Osteoblast (primary cell): ENCODE measurements at regions not wholly inside any gene's neighbourhood (a gene's known extent, or its start where the extent isn't known, plus 50 kb on each side); places are given as distances from the start of the nearest gene placed in this dataset.
"Not testable (repeated sequence)": the region's sequence is repeated elsewhere in the genome, so short reads cannot be mapped to it uniquely, and the experiment has no call there.

Source experiments
- DNase-seq: peaks from one replicate; pipeline ENCODE4 v3.0.0; 2011; ENCODE audit warnings: low spot score, mixed read lengths; ENCODE audit not compliant: insufficient read length; ENCODE audit errors: missing footprints
- H2AFZ ChIP-seq: 2 replicates; pipeline ENCODE4 v1.6.0; 2011; ENCODE audit warnings: mild to moderate bottlenecking, low read length
- H3K27ac ChIP-seq: 2 replicates; pipeline ENCODE4 v1.5.1; 2011; ENCODE audit warnings: mild to moderate bottlenecking, low read depth, low read length, moderate library complexity
- H3K27me3 ChIP-seq: 2 replicates; pipeline ENCODE4 v1.6.0; 2012; ENCODE audit warnings: mild to moderate bottlenecking, control low read depth, inconsistent platforms, low read length, moderate library complexity; ENCODE audit not compliant: insufficient read depth
- H3K36me3 ChIP-seq: 2 replicates; pipeline ENCODE4 v1.5.1; 2011; ENCODE audit warnings: mild to moderate bottlenecking, low read length, control low read depth, moderate library complexity; ENCODE audit not compliant: insufficient read depth
- H3K4me1 ChIP-seq: 2 replicates; pipeline ENCODE4 v1.5.1; 2011; ENCODE audit warnings: mild to moderate bottlenecking, low read length, control low read depth, moderate library complexity; ENCODE audit not compliant: insufficient read depth
- H3K4me2 ChIP-seq: 2 replicates; pipeline ENCODE4 v1.6.0; 2011; ENCODE audit warnings: mild to moderate bottlenecking, low read length; ENCODE audit not compliant: insufficient read depth
- H3K4me3 ChIP-seq: fragments of 200-600 bp; sonication (generic); 3 replicates; pipeline ENCODE4 v1.5.1; 2012; ENCODE audit warnings: mild to moderate bottlenecking, low read length, inconsistent platforms; ENCODE audit not compliant: insufficient read depth
- H3K79me2 ChIP-seq: 2 replicates; pipeline ENCODE4 v1.6.0; 2012; ENCODE audit warnings: mild to moderate bottlenecking, low read length, control low read depth, inconsistent platforms; ENCODE audit not compliant: insufficient read depth
- H3K9me3 ChIP-seq: 2 replicates; pipeline ENCODE4 v1.5.1; 2011; ENCODE audit warnings: low read depth, low read length, control low read depth
- H4K20me1 ChIP-seq: 2 replicates; pipeline ENCODE4 v1.6.0; 2012; ENCODE audit warnings: mild to moderate bottlenecking, low read length, control low read depth; ENCODE audit not compliant: insufficient read depth
- CTCF ChIP-seq: IDR thresholded peaks from 2 replicates; pipeline ENCODE4 v1.5.1; 2011; ENCODE audit warnings: mild to moderate bottlenecking, low read depth, low read length, moderate library complexity; ENCODE audit errors: extremely low read depth

- H3K9me3 ChIP-seq: no peaks in the 10 kb centered on the region
- no peak for TF ChIP-seq CTCF
- no peak overlapping the region for H3K27ac ChIP-seq
Measured at GRCh38 chr6:168177103-168177891, 98.3 kb upstream of the FRMD1 start.

GRCh38 chr6:168171673-168172353 is 92.8 kb upstream of the FRMD1 start:
- no peak for TF ChIP-seq CTCF
- Histone ChIP-seq H4K20me1 (no peaks in the 10 kb centered on the region), H3K27ac (no peak overlapping the region), H3K4me1 (no peaks in the 10 kb centered on the region), H3K27me3 (no peaks in the 10 kb centered on the region), H3K9me3 (no peaks in the 10 kb centered on the region), H3K79me2 (no peaks in the 10 kb centered on the region), H3K36me3 (no peaks in the 10 kb centered on the region), H2AFZ (no peak overlapping the region), H3K4me3 (no peak overlapping the region), H3K4me2 (no peak overlapping the region)
- no peak for DNase-seq

More at GRCh38 chr6:168177103-168177891, 98.3 kb upstream of the FRMD1 start:
- no peaks in the 10 kb centered on the region for H3K36me3 ChIP-seq
- no peak overlapping the region for H3K4me2 ChIP-seq
- H2AFZ ChIP-seq: no peak overlapping the region
- no peaks in the 10 kb centered on the region for H4K20me1 ChIP-seq
- no peaks in the 10 kb centered on the region for H3K79me2 ChIP-seq
- no peak for DNase-seq
- H3K4me1 ChIP-seq: no peaks in the 10 kb centered on the region
- H3K27me3 ChIP-seq: no peaks in the 10 kb centered on the region
- H3K4me3 ChIP-seq: no peak overlapping the region

- no peak overlapping the region for H3K4me2 ChIP-seq
- DNase-seq: no peak
- no peaks in the 10 kb centered on the region for H3K27me3 ChIP-seq
- H3K36me3 ChIP-seq: no peaks in the 10 kb centered on the region
- no peak overlapping the region for H3K4me3 ChIP-seq
- H3K9me3 ChIP-seq: no peaks in the 10 kb centered on the region
- no peak overlapping the region for H3K27ac ChIP-seq
- H4K20me1 ChIP-seq: no peaks in the 10 kb centered on the region
- no peak overlapping the region for H2AFZ ChIP-seq
- no peak for TF ChIP-seq CTCF
- no peaks in the 10 kb centered on the region for H3K79me2 ChIP-seq
- H3K4me1 ChIP-seq: no peaks in the 10 kb centered on the region
Measured at GRCh38 chr6:168170841-168171601, 92.0 kb upstream of the FRMD1 start.

GRCh38 chr6:168169624-168170023 is 90.6 kb upstream of the FRMD1 start:
- H3K4me3 ChIP-seq: no peak overlapping the region
- H4K20me1 ChIP-seq: no peaks in the 10 kb centered on the region
- no peaks in the 10 kb centered on the region for H3K36me3 ChIP-seq
- H3K4me1 ChIP-seq: no peaks in the 10 kb centered on the region
- no peak overlapping the region for H2AFZ ChIP-seq
- no peak overlapping the region for H3K4me2 ChIP-seq
- no peaks in the 10 kb centered on the region for H3K27me3 ChIP-seq
- DNase-seq: no peak
- no peaks in the 10 kb centered on the region for H3K79me2 ChIP-seq
- TF ChIP-seq CTCF: no peak
- no peak overlapping the region for H3K27ac ChIP-seq
- no peaks in the 10 kb centered on the region for H3K9me3 ChIP-seq

- not testable (repeated sequence) for H3K79me2 ChIP-seq, H3K9me3 ChIP-seq, H3K4me2 ChIP-seq, H2AFZ ChIP-seq, H3K27ac ChIP-seq, H3K36me3 ChIP-seq, DNase-seq, H3K27me3 ChIP-seq, H4K20me1 ChIP-seq, H3K4me1 ChIP-seq, H3K4me3 ChIP-seq
Measured at GRCh38 chr6:168168936-168169335, 89.9 kb upstream of the FRMD1 start.
